ENCODE measurements at regions not wholly inside any gene's neighbourhood (a gene's known extent, or its start where the extent isn't known, plus 50 kb on each side); places are given as distances from the start of the nearest gene placed in this dataset.

DNA sequence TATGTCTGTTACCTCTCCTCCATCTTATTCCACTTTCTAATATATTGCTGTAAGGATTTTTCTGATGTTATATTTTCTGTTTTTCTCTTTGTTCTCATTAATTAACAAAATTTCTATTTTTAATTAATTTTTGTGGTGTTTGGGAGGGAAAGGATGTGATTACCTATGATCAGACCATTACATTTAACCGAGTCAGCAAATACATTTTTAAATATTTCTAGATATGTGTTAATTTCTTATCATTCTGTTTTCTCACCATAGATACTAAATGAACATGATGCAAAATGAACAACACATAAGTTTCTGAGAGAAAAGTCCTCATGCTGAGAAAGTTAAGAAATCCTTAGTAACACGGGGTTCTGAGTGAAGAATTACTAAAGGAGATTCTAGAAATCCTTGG lies 80.6 kb upstream of the P2RY1 start:
- TF ChIP-seq CTCF (conservative IDR thresholded peaks at IDR 0.05), result no peak
- H3K27me3 Mint-ChIP-seq, result no peaks in the 10 kb centered on the region
- H3K4me1 Mint-ChIP-seq (ENCODE audit: unreplicated experiment), result no peaks in the 10 kb centered on the region
- H3K4me3 Mint-ChIP-seq, result no peak overlapping the region
- H3K27ac Mint-ChIP-seq, result no peak overlapping the region
- H3K36me3 Mint-ChIP-seq, result no peaks in the 10 kb centered on the region
- H3K9me3 Mint-ChIP-seq, result peaks cover 9% of the 10 kb centered on the region
- DNase-seq (ENCODE audit: extremely low spot score, unreplicated experiment), result no peak

DNA sequence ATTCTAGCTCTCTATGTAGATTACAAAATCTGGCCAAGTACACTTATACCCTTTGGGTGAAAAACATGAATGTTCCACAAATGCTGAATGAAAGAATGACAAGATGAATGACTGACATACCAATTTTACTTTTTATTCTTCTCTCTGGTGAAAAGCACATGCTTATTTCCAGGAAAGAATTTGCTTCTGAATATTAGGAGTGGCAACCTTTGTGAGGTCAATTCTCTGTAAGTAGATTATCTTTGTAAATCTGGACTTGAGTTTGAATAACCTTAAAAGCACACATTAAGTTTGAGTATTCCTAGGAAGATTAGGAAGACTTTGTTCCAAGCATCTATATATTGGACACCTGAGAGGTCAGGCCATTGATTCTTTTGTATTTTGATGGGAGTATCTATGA lies 78.1 kb upstream of the P2RY1 start:
- no peaks in the 10 kb centered on the region for H3K4me1 Mint-ChIP-seq (ENCODE audit: unreplicated experiment)
- no peak overlapping the region for H3K4me3 Mint-ChIP-seq
- no peaks in the 10 kb centered on the region for H3K27me3 Mint-ChIP-seq
- no peak for DNase-seq (ENCODE audit: extremely low spot score, unreplicated experiment)
- TF ChIP-seq CTCF (conservative IDR thresholded peaks at IDR 0.05), result no peak
- no peak overlapping the region for H3K27ac Mint-ChIP-seq
- H3K36me3 Mint-ChIP-seq, result no peaks in the 10 kb centered on the region
- no peaks in the 10 kb centered on the region for H3K9me3 Mint-ChIP-seq

DNA sequence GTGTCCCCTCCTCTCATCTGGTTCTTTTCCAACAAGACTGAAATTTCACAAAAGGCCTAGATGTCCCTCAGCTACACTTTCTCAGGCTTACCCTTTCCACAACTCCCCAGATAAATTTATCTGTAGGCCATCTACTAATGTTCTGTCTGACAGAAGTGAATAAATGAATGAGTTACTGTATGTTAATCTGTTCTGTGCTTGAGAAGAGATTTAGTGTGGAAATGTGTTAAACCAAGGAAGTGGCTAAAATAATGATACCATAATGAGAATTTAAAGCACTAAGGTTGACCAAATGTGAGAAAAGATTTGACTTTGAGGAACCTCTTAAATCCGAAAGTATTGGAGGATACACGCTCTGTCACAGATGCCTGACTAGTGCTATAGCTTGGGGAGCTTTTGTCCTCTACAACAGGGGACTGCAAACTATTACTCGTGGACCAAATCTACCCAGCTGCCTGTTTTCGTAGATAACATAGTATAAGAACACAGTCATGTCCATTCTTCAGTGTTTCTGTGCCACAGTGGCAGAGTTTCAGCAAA lies 74.8 kb upstream of the P2RY1 start:
- Mint-ChIP-seq H3K4me1 (ENCODE audit: unreplicated experiment) (no peaks in the 10 kb centered on the region), H3K27ac (no peak overlapping the region), H3K36me3 (no peaks in the 10 kb centered on the region), H3K4me3 (no peak overlapping the region), H3K9me3 (peaks cover 4% of the 10 kb centered on the region), H3K27me3 (no peaks in the 10 kb centered on the region)
- TF ChIP-seq CTCF (conservative IDR thresholded peaks at IDR 0.05), result no peak
- no peak for DNase-seq (ENCODE audit: extremely low spot score, unreplicated experiment)

DNA sequence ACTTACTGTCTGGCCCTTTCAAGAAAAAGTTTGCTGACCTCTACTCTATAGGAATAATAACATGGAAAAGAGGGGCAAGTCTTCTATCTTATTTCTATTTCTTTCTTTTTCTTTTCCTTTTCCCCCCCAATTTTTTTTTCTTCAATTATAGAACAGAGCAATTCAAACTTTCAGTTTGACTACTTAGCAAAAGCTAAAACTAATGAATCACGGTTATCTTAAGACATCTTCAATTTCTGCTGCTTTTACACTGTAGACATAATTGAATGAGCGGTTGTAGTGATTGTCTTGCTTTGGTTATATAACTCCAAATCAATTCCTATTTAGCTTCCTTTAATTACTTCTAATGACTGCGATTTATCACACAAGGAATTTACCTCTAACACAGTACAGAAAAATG lies 74.3 kb upstream of the P2RY1 start:
- Mint-ChIP-seq H3K27me3 (no peaks in the 10 kb centered on the region), H3K4me1 (ENCODE audit: unreplicated experiment) (no peaks in the 10 kb centered on the region), H3K36me3 (no peaks in the 10 kb centered on the region), H3K4me3 (no peak overlapping the region), H3K9me3 (peaks cover 6% of the 10 kb centered on the region), H3K27ac (no peak overlapping the region)
- TF ChIP-seq CTCF (conservative IDR thresholded peaks at IDR 0.05), result no peak
- no peak for DNase-seq (ENCODE audit: extremely low spot score, unreplicated experiment)

DNA sequence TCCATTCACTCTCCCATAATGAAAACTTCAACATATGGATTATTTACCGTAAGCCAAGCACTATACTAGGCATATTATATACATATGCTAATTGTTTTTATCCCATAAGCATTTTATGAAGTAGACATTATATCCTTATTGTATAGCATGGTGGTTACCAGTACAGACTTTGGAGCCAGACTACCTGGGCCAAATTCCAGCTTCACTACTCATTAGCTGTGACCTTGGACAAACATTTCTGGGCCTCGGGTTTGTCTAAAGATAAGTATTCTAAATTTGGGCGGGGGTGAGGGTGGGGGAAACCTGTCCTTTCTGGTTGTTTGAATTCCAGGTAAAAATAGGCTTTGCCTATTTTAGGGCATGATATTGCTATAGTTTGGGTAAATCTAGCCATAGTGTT lies 66.5 kb upstream of the P2RY1 start:
- Mint-ChIP-seq H3K4me1 (ENCODE audit: unreplicated experiment) (no peaks in the 10 kb centered on the region), H3K27ac (no peak overlapping the region), H3K9me3 (peaks cover 10% of the 10 kb centered on the region), H3K27me3 (no peaks in the 10 kb centered on the region), H3K4me3 (no peak overlapping the region), H3K36me3 (peaks cover 3% of the 10 kb centered on the region)
- no peak for TF ChIP-seq CTCF (conservative IDR thresholded peaks at IDR 0.05)
- DNase-seq (ENCODE audit: extremely low spot score, unreplicated experiment), result no peak

GRCh38 chr3:152769523-152769922 lies 65.4 kb upstream of the P2RY1 start:
- no peak for TF ChIP-seq CTCF (conservative IDR thresholded peaks at IDR 0.05)
- no peak for DNase-seq (ENCODE audit: extremely low spot score, unreplicated experiment)
- no peak overlapping the region for H3K27ac Mint-ChIP-seq
- H3K9me3 Mint-ChIP-seq, result peaks cover 10% of the 10 kb centered on the region
- peaks cover 3% of the 10 kb centered on the region for H3K36me3 Mint-ChIP-seq
- H3K4me1 Mint-ChIP-seq (ENCODE audit: unreplicated experiment), result no peaks in the 10 kb centered on the region
- H3K27me3 Mint-ChIP-seq, result no peaks in the 10 kb centered on the region
- H3K4me3 Mint-ChIP-seq, result no peak overlapping the region

Data from type B pancreatic cell (in vitro differentiated cells).